HG03432 (cell line): ENCODE measurements at regions not wholly inside any gene's neighbourhood (a gene's known extent, or its start where the extent isn't known, plus 50 kb on each side); places are given as distances from the start of the nearest gene placed in this dataset.

Experiments used
- ATAC-seq: cut with Tn5 transposase; IDR thresholded peaks from one replicate; pipeline ENCODE4 v1.9.1; 2021; ENCODE audit warnings: mild to moderate bottlenecking, moderate library complexity; ENCODE audit not compliant: unreplicated experiment

- no peak for ATAC-seq
Measured at GRCh38 chr15:98513428-98513986, 134.8 kb upstream of the IGF1R start.

GRCh38 chr15:98514034-98514622 is 134.2 kb upstream of the IGF1R start:
- no peak for ATAC-seq

- peak; percentile 89 for ATAC-seq
Measured at GRCh38 chr15:98518823-98519561, 129.3 kb upstream of the IGF1R start.

- no peak for ATAC-seq
Measured at GRCh38 chr15:98519767-98520550, 128.4 kb upstream of the IGF1R start.

- no peak for ATAC-seq
Measured at GRCh38 chr15:98522127-98522526, 126.2 kb upstream of the IGF1R start.

- ATAC-seq, result no peak
Measured at GRCh38 chr15:98523912-98524662, 124.3 kb upstream of the IGF1R start.

- no peak for ATAC-seq
Measured at GRCh38 chr15:98524838-98525660, 123.3 kb upstream of the IGF1R start.

GRCh38 chr15:98525661-98526001 is 122.7 kb upstream of the IGF1R start:
- no peak for ATAC-seq

- ATAC-seq, result no peak
Measured at GRCh38 chr15:98526094-98526493, 122.2 kb upstream of the IGF1R start.

GRCh38 chr15:98528046-98528725 is 120.2 kb upstream of the IGF1R start:
- ATAC-seq, result no peak

GRCh38 chr15:98529205-98530145 is 118.9 kb upstream of the IGF1R start:
- ATAC-seq, result no peak

- ATAC-seq, result no peak
Measured at GRCh38 chr15:98530570-98530969, 117.8 kb upstream of the IGF1R start.

- no peak for ATAC-seq
Measured at GRCh38 chr15:98532063-98532462, 116.3 kb upstream of the IGF1R start.

- ATAC-seq, result no peak
Measured at GRCh38 chr15:98536976-98537375, 111.4 kb upstream of the IGF1R start.

- ATAC-seq, result no peak
Measured at GRCh38 chr15:98537516-98538060, 110.8 kb upstream of the IGF1R start.

GRCh38 chr15:98541519-98541918 is 106.8 kb upstream of the IGF1R start:
- no peak for ATAC-seq

GRCh38 chr15:98543237-98543636 is 105.1 kb upstream of the IGF1R start:
- no peak for ATAC-seq

GRCh38 chr15:98546329-98546728 is 102.0 kb upstream of the IGF1R start:
- ATAC-seq, result no peak
